GM12878 (cell line): ENCODE measurements at regions not wholly inside any gene's neighbourhood (a gene's known extent, or its start where the extent isn't known, plus 50 kb on each side); places are given as distances from the start of the nearest gene placed in this dataset.

Experiments
- ATAC-seq: fragments of 200-7000 bp; cut with Tn5 transposase; 3 replicates; pipeline ENCODE4 v1.9.1; 2020; ENCODE audit warnings: mild to moderate bottlenecking, moderate library complexity
- BruUV-seq: library from RNA; stranded (reverse); fragments of 400-500 nt; replicated peaks from 2 replicates; lab custom pipeline; 2021; lab: Mats Ljungman, UMichigan
- CTCF ChIA-PET: fragments of 300-600 bp; sonication (Branson Sonifier 250); formaldehyde crosslinking; extraction: SDS; loops from one replicate; lab custom pipeline; 2021; ENCODE audit warnings: inconsistent platforms; lab: Yijun Ruan, JAX
- POLR2A ChIA-PET: fragments of 350-600 bp; formaldehyde crosslinking; extraction: SDS; loops from one replicate; lab custom pipeline; 2021; ENCODE audit warnings: inconsistent platforms; lab: Charles Lee
- RAD21 ChIA-PET: fragments of 300-600 bp; sonication (Branson Sonifier 250); formaldehyde crosslinking; loops from one replicate; lab custom pipeline; 2023; ENCODE audit warnings: antibody characterized with exemption; ENCODE audit not compliant: unreplicated experiment; lab: Charles Lee
- SMC1A ChIA-PET: fragments of 300-600 bp; sonication (Branson Sonifier 250); formaldehyde crosslinking; loops from one replicate; lab custom pipeline; 2023; ENCODE audit not compliant: unreplicated experiment, uncharacterized antibody; lab: Charles Lee
- DNase-seq: peaks from one replicate; pipeline ENCODE4 v3.0.0-alpha.2; 2011; ENCODE audit warnings: low read depth, low spot score
- FAIRE-seq: peaks from 3 replicates; lab custom pipeline; 2011; peaks lifted over from hg19 to GRCh38; lab: Jason Lieb, UNC
- H2AFZ ChIP-seq: 2 replicates; pipeline ENCODE4 v1.6.0; 2011; ENCODE audit warnings: low read depth, low read length, control low read depth; ENCODE audit not compliant: control insufficient read depth
- H3K27ac ChIP-seq: 2 replicates; pipeline ENCODE4 v1.5.1; 2011; ENCODE audit warnings: control low read depth; ENCODE audit not compliant: control insufficient read depth, insufficient read depth
- H3K27me3 ChIP-seq, 2 experiments: replicated peaks in 1 of 2; 2 replicates each; pipeline versions ENCODE4 v1.6.0 to v1.6.1; 2011; ENCODE audit warnings: low read length in 1 of 2; ENCODE audit not compliant: control insufficient read depth in 2 of 2, insufficient read depth in 2 of 2
- H3K36me3 ChIP-seq, 2 experiments: 2 replicates each; pipeline ENCODE4 v1.5.1; 2011; ENCODE audit warnings: low read length in 1 of 2; ENCODE audit not compliant: control insufficient read depth in 2 of 2, insufficient read depth in 2 of 2
- H3K4me1 ChIP-seq: 2 replicates; pipeline ENCODE4 v1.6.1; 2011; ENCODE audit warnings: mild to moderate bottlenecking, low read length, moderate library complexity, mixed read lengths; ENCODE audit not compliant: control insufficient read depth, insufficient read depth
- H3K4me2 ChIP-seq: 2 replicates; pipeline ENCODE4 v1.6.0; 2011; ENCODE audit warnings: control low read depth; ENCODE audit not compliant: control insufficient read depth, insufficient read depth
- H3K4me3 ChIP-seq: fragments of 200-600 bp; sonication (generic); 2 replicates; pipeline ENCODE4 v1.5.1; 2016
- H3K79me2 ChIP-seq: 2 replicates; pipeline ENCODE4 v1.6.0; 2011; ENCODE audit warnings: low read length; ENCODE audit not compliant: control insufficient read depth, insufficient read depth
- H3K9ac ChIP-seq: 2 replicates; pipeline ENCODE4 v1.8.0; 2011; ENCODE audit warnings: low read length, control low read depth, mixed read lengths; ENCODE audit not compliant: control insufficient read depth, insufficient read depth
- H3K9me3 ChIP-seq: replicated peaks from 3 replicates; pipeline ENCODE4 v1.5.1; 2011; ENCODE audit warnings: mild to moderate bottlenecking, low read length; ENCODE audit not compliant: control insufficient read depth, insufficient read depth
- H4K20me1 ChIP-seq: 2 replicates; pipeline ENCODE4 v1.6.0; 2011; ENCODE audit not compliant: control insufficient read depth, insufficient read depth
- CREM ChIP-seq: IDR thresholded peaks from 2 replicates; pipeline ENCODE4 v1.6.1; 2014; ENCODE audit warnings: antibody characterized with exemption, low read depth
- ETV6 ChIP-seq, 2 experiments: fragments of 450-650 bp in 1 of 2; IDR thresholded peaks in 1 of 2; conservative IDR thresholded peaks in 1 of 2; 2 replicates each; pipeline ENCODE4 v1.6.1; 2014; ENCODE audit warnings: antibody characterized with exemption in 1 of 2, borderline replicate concordance in 1 of 2, low read depth in 1 of 2, mild to moderate bottlenecking in 1 of 2, moderate library complexity in 1 of 2
- MEF2A ChIP-seq: IDR thresholded peaks from 2 replicates; pipeline ENCODE4 v1.6.1; 2011; ENCODE audit warnings: low read depth, mild to moderate bottlenecking, low read length, moderate library complexity; ENCODE audit not compliant: insufficient read depth
- PKNOX1 ChIP-seq: fragments of 450-650 bp; IDR thresholded peaks from 2 replicates; pipeline ENCODE4 v1.6.1; 2016; ENCODE audit warnings: mild to moderate bottlenecking
- RAD21 ChIP-seq: IDR thresholded peaks from 2 replicates; pipeline ENCODE4 v1.6.1; 2011; ENCODE audit warnings: mild to moderate bottlenecking, low read depth, low read length, moderate library complexity; ENCODE audit not compliant: insufficient read depth
- RCOR1 ChIP-seq: conservative IDR thresholded peaks from 2 replicates; pipeline ENCODE4 v1.6.1; 2012; ENCODE audit warnings: low read depth, low read length, improper control_type of control experiment
- SMARCA5 ChIP-seq: fragments of 450-650 bp; IDR thresholded peaks from 2 replicates; pipeline ENCODE4 v1.6.1; 2017; ENCODE audit warnings: mild to moderate bottlenecking
- USF1 ChIP-seq: IDR thresholded peaks from 2 replicates; pipeline ENCODE4 v1.6.1; 2011; ENCODE audit warnings: borderline replicate concordance, low read depth, mild to moderate bottlenecking, moderate library complexity, mixed read lengths, low read length; ENCODE audit not compliant: insufficient read depth; ENCODE audit errors: extremely low read length
- USF2 ChIP-seq: IDR thresholded peaks from 2 replicates; pipeline ENCODE4 v1.6.1; 2011; ENCODE audit warnings: low read depth, low read length, improper control_type of control experiment, borderline replicate concordance
- ZBTB4 ChIP-seq: fragments of 450-650 bp; formaldehyde crosslinking; IDR thresholded peaks from 2 replicates; pipeline ENCODE4 v1.4.0; 2022; ENCODE audit warnings: mild to moderate bottlenecking, moderate library complexity
- ZZZ3 ChIP-seq: IDR thresholded peaks from 2 replicates; pipeline ENCODE4 v1.6.1; 2011; ENCODE audit warnings: low read depth; ENCODE audit not compliant: control insufficient read depth, insufficient read length
- WGBS: methylation state at CpG from one replicate; pipeline ENCODE4 v1.1.6; 2016; ENCODE audit warnings: low lambda C conversion rate; ENCODE audit not compliant: insufficient replicate concordance, insufficient coverage; ENCODE audit errors: missing lambda C conversion rate; 5-methylcytosine and 5-hydroxymethylcytosine counted together
- in situ Hi-C: fragments of 300-500 bp; cut with MboI; formaldehyde crosslinking; loops from 9 replicates; pipeline ENCODE4 v1.14.3; 2018; ENCODE audit warnings: mixed read lengths
- intact Hi-C: fragments of 100-400 bp; cut with micrococcal nuclease; formaldehyde crosslinking; loops from one replicate; pipeline ENCODE4 v1.14.2; 2022; ENCODE audit not compliant: unreplicated experiment

- no TSS peak for BruUV-seq
These were observed 580.3 kb upstream of the NRP1 start for GRCh38 chr10:33914746-33915145.

More at GRCh38 chr10:33914746-33915145, 580.3 kb upstream of the NRP1 start:
- ChIA-PET CTCF (interaction anchor here (0.6 to 1.6 kb wide), 2 partner anchors 25 to 43 kb away, joined by 3 to 4 read pairs; no protein-coding TSS in a partner anchor), POLR2A (no interaction called here), SMC1A (no interaction called here), RAD21 (no interaction called here)
- no peaks in the 10 kb centered on the region for H3K36me3 ChIP-seq
- no peak for ATAC-seq
- no peak overlapping the region for H3K4me3 ChIP-seq
- in situ Hi-C loops (no loop called here), intact Hi-C loops (no loop called here)
- WGBS, result 60% methylated on average over 2 of the region's 2 CpGs
- H3K4me2 ChIP-seq, result no peak overlapping the region
- H3K9me3 ChIP-seq, result no peaks in the 10 kb centered on the region
- no peaks in the 10 kb centered on the region for H4K20me1 ChIP-seq
- TF ChIP-seq ETV6 (conservative IDR thresholded peaks at IDR 0.05 in 1 of 2, IDR thresholded peaks at IDR 0.05 in 1 of 2; ENCODE audit: borderline replicate concordance in 1 of 2, low read depth in 1 of 2), result no peak
- TF ChIP-seq RCOR1, result no peak
- no peak for TF ChIP-seq ZBTB4 (CRISPR knock-in tag)
- no peak for TF ChIP-seq PKNOX1
- TF ChIP-seq RAD21, result no peak
- TF ChIP-seq ZZZ3, result no peak
- TF ChIP-seq USF1, result no peak
- TF ChIP-seq MEF2A, result no peak
- TF ChIP-seq SMARCA5, result no peak
- no peak for TF ChIP-seq CREM
- no peak for TF ChIP-seq USF2
- TF ChIP-seq, all 136 proteins: peak for 0
- Histone ChIP-seq H2AFZ (no peak overlapping the region), H3K79me2 (no peaks in the 10 kb centered on the region), H3K27me3 (no peaks in the 10 kb centered on the region), H3K4me1 (no peaks in the 10 kb centered on the region), H3K9ac (no peak overlapping the region), H3K27ac (no peak overlapping the region)
- FAIRE-seq (no peak), DNase-seq (no peak)
